ENCODE measurements at regions not wholly inside any gene's neighbourhood (a gene's known extent, or its start where the extent isn't known, plus 50 kb on each side); places are given as distances from the start of the nearest gene placed in this dataset.

- TF ChIP-seq ATF3 (CRISPR knock-in tag; conservative IDR thresholded peaks at IDR 0.05) (no peak), CTCF (IDR thresholded peaks at IDR 0.05) (no peak), MAX (CRISPR knock-in tag; IDR thresholded peaks at IDR 0.05) (no peak), ZNF232 (CRISPR knock-in tag; IDR thresholded peaks at IDR 0.05) (no peak), TP53 (CRISPR knock-in tag; IDR thresholded peaks at IDR 0.05) (no peak), GRHL2 (CRISPR knock-in tag; IDR thresholded peaks at IDR 0.05; ENCODE audit: insufficient replicate concordance, severe bottlenecking) (no peak), JUN (CRISPR knock-in tag; IDR thresholded peaks at IDR 0.05) (no peak)
Measured at GRCh38 chr4:144342949-144343760, 202.6 kb upstream of the GYPA start.

All from WTC11 (cell line).